Caki2 (cell line): ENCODE measurements at regions not wholly inside any gene's neighbourhood (a gene's known extent, or its start where the extent isn't known, plus 50 kb on each side); places are given as distances from the start of the nearest gene placed in this dataset.

Experiments
- DNase-seq: peaks from one replicate; pipeline ENCODE4 v3.0.0-alpha.2; 2015; ENCODE audit warnings: low read depth
- in situ Hi-C: cut with HindIII; loops from 2 replicates; pipeline ENCODE4 v1.10.0; 2016; ENCODE audit warnings: low sequenced_read_pairs, low pct_unique_long_range_greater_than_20kb, mixed read lengths

DNA sequence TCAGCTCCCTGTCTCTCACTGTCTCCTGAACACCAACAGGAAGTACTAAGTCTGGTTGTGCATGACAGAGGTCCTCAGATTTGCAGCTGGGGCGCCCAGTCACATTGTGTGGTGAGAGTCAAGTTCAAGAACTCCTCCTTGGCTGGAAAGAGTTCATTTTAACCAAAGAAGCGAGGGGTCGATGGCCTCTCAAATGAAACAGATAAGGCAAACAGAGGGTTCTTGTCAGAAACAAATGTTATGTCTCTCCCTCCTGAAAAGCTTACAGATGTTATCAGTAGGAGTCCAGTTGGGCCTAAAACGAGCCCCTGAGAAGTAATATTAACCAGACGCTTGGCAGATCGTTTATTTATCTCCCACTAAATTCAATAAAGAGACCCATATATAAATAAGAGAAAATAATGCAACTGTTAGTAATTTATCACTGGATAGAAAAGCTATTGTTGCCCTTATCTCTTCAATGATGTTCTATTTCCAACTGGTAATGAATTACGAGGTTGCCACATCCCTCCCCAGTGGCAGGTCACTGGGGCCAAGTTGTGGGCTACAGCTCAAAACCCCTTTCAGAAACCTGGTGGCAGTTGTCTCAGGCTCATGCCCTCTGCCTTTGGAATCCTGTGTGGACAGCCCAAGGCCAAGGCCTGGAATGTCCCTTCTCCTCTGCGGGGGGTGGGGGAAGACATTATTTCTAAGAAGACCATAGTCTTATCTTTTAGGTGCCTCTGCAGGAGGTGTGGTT, 307.5 kb upstream of the DYNLRB2 start:
- in situ Hi-C loops, result no loop called here
- no peak for DNase-seq

DNA sequence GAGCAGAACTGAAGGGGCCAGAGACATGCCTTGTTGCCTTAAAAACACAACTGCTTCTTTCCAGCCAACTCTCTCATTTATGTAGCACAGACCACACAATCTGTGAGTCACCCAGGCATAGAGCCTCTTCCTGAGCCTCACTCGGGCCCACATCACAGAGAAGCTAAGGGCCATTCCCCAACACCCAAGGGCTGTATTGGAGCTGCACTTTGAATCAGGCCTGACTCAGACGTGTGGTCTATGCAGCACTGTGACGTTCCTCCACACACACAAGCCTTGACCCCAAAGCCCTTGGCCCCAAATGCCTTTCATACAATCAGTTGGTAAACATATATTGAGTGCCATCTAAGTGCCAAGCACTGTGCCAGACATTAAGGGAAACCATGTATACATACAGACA, 308.9 kb upstream of the DYNLRB2 start:
- in situ Hi-C loops, result no loop called here
- no peak for DNase-seq

DNA sequence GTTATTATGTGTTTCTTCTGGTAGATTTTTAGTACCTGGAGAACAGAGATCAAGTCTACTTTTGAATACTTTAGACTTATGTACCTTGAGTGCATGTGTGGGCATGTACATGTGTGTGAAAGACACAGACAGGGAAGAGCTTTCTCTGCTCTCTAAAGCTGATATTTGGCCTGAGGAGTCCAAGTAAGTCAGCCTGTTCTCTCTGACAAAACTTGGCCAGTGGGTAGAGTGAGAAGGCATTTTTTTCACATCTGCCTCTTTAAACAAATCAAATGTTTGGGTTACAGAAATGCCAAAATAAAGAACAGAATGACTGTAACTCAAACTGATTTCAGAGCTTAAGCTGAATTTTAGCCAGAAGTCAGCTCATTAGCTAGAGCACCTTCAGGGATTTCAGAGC, 309.7 kb upstream of the DYNLRB2 start:
- DNase-seq, result no peak
- in situ Hi-C loops, result no loop called here

DNA sequence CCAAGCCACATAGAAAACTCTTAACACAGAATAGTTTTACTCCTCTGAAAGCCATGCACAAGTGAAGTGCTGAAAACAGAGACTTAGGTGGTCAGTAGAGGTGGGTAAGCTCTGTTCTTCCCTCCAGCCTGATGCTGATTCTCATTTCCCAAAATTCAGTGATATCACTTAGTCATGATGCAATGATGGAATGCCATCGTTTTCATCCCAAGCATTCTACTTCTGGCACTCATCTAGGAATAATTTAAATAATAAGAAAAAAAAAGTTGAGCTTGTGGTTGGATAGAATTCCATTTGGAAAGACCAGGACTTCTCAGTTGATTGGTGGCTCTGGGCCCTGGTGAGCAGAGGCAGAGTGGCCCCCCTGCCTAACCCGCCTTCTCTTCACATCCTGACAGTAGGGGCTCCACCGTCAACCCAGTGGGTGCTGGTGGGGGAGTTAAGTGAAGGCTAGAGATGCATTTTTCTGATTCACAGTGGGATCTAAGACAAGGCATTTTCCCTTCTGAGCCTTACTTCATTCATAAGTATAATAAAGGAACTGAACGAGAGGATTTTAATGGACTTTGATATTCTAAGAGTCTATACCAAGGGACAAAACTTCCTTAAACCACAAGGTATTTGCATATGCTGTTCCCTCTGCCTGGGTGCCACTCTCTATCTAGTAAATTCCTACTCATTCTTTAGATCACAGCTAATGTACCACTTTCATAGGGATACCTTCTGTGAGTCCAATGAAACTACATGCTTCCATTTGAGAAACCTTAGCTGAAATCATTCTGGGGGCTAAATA, 310.3 kb upstream of the DYNLRB2 start:
- in situ Hi-C loops, result no loop called here
- no peak for DNase-seq

DNA sequence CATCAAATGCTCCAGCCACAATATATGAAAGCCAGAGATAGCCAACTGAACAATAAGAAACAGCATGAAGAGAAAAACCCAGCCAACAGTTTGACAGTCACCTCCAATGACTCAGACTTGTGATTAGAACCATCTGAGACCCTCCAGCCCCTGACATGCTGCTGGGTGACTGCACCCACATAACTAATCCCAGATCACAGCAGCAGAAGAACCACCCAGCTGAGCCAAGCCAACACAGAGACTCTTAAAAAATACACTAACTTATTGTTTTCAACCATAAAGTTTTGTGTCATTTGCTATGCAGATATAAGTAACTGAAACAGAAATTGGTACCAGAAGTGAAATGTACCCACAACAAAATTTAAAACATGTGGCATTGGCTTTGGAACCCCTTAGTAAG, 314.3 kb upstream of the DYNLRB2 start:
- DNase-seq, result no peak
- in situ Hi-C loops, result no loop called here

DNA sequence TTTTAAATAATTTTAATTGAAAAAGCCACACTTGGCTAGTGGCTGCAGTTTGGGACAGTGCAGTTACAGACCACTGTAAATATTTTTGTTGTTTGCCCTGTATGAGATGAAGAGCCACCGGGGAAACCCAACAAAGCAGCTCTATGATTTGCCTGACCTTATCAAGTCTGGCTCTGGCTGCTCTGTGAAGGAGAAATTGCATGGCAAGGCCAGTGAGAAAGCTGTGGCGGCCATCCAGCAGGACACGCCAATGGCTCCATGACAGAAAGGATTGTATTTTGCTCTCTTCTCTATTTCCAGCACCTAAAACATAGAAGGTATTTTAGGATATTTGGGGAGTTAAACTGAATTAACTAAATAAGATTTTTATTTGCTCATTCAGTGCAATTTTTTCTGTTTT, 330.0 kb upstream of the DYNLRB2 start:
- in situ Hi-C loops, result no loop called here
- no peak for DNase-seq

DNA sequence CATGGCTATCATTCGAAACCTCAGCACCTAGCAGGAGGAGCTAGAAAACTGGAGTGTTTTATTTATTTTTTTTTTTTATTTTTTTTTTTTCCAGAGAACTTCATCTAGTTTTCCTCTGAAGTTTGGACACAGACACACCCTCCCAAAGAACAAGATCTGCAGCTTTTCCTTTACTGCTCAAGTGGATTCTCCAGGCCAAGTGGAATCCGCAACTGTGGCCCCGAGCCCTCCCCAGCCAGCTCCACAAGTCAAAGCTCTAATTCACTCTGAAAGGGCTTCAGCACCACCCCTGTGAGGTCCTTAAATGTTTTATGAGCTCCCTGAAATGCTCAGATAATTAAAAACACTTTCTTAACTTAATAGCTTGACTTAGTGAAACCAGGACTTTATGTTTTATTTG, 332.1 kb upstream of the DYNLRB2 start:
- DNase-seq, result no peak
- in situ Hi-C loops, result no loop called here

DNA sequence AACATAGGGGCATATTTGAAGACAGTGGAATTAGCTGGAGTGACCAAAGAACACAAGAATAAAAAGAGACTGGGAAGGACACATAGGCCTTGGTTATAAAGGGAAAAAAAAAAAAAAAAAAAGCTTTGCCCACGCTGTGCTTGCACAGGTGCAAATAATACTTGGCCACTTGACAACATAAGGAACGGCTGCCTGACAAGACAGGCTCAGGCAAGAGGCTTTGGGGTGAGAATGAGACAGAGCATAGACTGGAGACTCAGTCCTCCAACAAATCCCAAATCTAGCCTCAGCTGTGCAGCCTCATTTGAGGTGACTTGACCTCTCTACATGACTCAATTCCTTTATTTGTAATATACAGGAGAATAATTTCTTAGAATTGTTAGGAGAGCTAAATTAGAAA, 332.8 kb upstream of the DYNLRB2 start:
- in situ Hi-C loops, result no loop called here
- DNase-seq, result no peak

DNA sequence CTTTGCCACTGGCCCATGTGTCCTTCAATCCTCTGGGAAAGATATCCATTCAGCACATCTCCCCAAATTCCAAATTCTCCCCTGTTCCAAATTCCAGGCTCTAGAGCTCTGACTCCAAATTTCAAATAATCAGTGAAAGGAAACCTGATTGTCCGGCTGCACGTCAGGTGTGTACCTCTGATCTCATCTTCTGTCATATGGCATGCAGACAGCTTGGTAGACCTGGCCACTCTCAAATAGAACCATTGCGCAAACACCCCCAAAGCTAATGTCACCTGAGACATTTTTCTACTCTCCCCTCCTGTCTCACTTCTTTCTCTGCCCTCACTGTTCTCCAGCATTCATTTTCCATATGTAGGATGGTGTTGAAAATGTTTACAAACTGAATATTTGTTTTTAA, 337.0 kb upstream of the DYNLRB2 start:
- in situ Hi-C loops, result no loop called here
- no peak for DNase-seq

DNA sequence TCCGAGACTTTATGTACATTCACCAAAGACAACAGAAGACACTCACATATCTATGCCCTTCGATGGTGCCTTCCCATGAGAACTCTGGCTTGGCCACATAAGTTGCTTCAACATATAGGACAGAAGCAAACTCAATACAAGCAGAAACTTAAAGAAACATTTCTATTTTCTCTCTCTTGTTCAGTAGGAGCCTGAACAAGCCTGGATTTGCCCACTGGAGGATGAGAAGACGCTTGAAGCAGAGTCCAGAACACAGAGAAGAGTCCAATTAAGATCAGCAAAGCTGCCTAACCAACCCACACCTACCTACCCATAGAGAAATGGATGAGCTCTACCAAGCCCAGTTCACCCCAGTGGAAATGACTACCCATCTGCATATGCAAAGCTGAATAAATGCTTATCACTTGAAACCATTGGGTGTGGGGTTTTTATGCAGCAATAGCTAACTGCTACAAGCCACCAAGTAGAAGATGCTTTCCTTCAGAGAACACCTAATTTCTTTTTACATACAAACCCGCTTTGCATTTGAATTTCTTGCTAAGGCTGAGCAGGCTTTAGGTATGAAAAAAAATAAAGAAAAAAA, 337.9 kb upstream of the DYNLRB2 start:
- DNase-seq, result no peak

DNA sequence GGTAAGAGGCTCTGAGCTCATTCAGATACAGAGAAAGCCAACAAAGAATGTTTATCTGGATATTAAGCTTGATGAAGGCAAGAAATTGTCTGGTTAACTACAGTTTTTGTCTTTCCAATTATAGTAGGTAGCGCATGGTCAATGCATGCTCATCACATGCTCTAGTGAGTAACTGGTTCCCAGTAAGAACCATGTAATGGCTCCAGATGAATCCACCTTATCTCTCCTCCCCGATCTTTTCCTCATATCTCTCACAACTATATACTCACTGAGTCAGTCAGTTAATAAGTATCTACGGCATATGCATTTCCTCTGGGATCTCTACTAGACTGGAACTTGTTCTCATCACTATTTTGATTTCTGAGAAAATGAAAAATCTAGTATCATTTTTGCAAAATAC, 340.7 kb upstream of the DYNLRB2 start:
- in situ Hi-C loops, result no loop called here
- peak; percentile 70 for DNase-seq

More for the DNA sequence above, 337.9 kb upstream of the DYNLRB2 start:
- in situ Hi-C loops, result no loop called here

DNA sequence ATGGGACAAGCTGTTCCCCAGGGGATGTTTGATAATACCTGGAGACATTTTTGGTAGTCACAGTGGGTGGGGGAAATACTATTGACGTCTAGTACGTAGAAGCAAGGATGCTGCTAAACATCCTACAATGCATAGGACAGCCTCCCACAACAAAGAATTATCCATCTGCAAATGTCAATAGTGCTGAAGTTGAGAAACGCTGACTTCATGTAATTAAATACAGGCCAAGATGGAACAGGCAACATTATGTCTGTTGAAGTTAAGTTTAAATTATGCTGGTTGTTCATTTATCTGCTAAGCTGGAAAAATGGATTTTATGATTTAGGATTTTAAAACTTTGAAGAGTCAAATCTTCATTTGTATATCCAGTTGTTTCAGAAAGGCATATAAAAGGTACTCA, 341.2 kb upstream of the DYNLRB2 start:
- DNase-seq, result no peak
- in situ Hi-C loops, result no loop called here

DNA sequence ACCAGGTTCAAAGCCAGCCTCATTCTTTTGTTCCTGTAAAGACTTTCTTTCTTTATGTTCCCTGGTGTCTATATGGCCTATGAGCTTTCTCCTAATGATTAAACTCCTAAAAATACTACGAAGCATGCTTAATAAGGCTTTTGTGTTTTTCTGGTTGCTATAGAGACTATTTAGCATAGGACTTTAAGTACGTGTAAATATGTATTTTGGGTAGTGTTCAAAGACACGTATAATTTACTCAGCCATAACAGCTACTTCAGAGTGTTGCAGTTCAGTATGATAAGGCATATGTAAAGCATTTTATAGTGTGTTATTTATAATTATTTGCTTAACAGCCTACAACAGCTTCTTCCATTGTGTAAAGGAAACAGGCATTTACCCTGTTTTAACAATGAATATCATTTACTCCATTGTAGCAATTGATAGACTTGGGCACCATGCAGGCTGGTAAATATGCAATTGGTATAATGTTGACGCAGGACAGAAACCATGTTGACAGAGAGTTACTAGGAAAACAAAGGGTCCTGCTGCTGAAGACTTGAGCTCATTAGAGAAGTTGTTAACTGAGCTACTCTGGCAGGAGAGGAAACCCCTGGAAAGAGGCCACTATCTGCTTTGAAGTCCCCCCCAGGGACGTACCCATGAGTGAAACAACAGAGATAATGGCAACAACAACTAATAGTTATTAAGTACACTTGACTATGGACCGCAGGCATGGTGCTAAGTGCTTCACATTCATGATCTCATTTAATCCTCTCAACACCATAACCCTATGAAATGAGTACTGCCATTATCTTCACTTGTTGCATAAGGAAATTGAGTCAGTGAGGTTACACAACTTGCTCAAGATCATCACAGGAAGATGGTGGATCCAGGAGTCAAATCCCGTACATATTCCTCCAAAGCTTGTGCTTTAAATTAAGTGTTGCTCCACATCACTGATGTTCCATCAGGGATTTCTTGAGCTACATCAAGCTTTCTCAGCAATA, 342.2 kb upstream of the DYNLRB2 start:
- DNase-seq, result no peak
- in situ Hi-C loops, result no loop called here

DNA sequence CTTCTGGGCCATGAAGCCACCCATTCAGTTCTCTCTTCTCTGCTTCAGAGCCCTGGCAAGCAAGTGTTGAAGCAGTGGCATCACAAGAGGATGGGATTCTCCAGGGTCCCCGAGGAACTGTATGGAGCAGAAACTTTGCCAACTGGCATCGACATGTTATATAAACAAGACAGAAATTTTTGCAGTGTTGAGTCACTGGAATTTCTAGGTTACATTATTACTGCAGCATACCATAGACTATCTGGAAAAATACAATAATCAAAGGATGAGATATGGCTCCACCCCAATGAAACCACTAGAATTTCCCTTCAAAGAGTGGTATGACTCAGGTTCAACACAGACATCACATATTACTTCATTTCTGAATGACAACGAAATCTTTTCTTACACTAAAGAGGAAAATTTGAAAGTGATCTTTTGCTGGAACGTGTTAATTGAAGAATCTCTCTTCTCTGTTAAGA, 343.0 kb upstream of the DYNLRB2 start:
- peak; percentile 89 for DNase-seq
- in situ Hi-C loops, result no loop called here

DNA sequence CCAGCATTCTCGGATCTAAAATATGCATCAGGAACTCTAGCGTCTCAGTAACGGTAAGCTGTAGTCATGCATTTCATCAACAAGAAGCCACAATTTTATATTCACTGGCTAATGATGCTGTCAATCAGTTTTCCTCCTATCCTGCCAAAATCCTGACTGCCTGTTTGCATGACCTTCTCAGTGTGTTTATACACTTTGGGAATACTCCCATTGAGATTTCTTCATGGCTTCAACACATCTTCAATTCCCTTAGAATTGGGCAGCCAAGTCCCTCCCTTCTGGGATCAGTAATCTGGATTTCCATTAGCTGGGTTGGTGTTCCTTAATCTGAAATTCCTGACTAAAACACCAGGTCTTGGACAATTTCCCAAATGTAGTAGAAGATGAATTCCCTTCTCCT, 348.9 kb upstream of the DYNLRB2 start:
- in situ Hi-C loops, result no loop called here
- no peak for DNase-seq

DNA sequence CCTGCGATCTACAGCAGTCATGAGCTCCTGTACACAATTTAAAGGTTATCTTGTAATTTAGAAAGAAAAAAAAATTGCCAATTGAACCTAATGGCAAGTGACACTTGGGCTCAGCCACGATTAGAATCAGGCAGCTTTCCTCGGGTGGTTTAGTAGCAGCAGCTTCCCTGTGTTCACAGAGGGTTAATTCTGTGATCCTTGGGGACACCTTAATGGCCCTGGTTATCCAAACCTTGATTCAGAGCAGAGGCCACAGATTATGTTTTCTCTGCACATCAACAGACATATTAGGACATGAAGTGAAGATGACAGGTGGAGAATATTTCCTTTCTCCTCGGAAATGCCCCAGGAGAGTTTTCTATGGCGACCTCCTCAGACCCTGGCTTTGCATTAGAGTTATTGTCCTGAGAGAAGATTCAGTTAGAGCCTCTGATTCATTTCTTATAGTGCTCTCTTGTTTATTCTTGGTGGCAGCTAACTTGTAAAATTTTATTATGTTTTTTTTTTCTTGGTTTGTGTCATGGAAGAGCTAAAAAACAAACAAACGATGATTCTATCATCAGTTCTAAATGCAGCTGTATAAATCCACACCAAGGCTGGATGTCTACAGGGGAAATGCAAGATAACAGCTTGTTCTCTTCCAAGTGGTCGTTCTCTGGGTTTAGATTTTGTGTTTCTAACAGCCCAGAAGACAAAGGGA, 351.2 kb upstream of the DYNLRB2 start:
- no peak for DNase-seq
- in situ Hi-C loops, result no loop called here

DNA sequence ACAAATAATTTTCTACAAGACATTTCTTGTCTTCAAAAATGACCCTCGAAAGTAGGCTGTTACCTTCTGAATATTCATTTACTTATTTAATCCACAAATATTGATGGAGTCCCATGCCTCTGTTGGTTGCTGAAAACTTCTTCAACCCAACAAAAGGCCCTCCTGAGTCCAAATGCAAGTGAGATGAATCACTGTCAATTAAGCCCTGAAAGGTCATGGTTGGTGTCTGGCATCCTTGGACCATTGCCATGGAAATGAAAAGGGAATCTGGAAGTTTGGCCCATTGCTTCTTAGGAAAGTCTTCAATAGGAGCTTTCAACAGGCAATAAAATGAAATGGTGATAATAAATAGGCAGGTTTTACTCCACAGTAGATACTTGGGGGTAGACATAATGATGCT, 364.7 kb upstream of the DYNLRB2 start:
- peak; percentile 23 for DNase-seq
- in situ Hi-C loops, result no loop called here

DNA sequence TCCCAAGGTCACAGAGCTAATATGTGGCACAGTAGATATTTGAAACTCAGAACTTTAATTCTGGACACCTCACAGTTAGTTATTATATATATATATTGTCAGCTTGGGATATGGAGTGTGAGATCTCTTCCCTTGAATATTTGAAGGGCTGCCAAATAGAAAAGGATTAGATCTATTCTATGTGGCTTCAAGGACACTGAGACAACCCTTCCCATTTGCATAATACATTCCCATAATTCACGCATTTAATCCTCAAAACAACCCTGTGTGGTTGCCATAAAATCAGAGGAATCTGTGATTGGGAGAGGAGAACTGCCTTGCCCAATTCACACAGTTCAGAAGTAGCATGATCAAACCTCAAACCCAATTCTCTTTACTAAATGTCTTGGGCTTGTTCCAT, 365.8 kb upstream of the DYNLRB2 start:
- DNase-seq, result no peak
- in situ Hi-C loops, result no loop called here
